ENCODE measurements at regions not wholly inside any gene's neighbourhood (a gene's known extent, or its start where the extent isn't known, plus 50 kb on each side); places are given as distances from the start of the nearest gene placed in this dataset.
"Not testable (repeated sequence)": the region's sequence is repeated elsewhere in the genome, so short reads cannot be mapped to it uniquely, and the experiment has no call there.

DNA sequence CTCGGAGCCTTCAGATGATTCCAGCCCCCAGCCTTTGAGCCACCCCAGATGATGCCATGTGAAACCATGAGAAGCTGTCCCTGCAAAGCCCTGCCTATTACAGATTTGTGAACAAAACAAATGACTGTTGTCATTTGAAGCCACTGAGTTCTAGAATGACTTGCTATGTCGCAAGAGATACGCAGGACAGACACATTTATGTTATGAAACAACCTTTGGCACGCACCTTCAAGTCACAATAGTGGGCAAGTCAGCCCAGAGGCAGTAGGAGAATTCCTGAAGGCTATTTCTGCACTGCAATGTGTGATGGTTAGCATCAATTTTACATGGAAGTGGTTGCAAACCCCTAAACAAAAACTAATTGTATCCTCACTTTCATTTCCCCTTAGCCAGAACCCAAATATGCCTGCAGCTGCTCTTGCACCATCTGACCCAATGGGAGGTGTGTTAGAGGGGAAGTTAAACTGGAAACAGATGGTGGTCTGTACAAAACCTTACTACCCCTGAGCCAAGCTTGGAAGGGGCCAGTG is 174.4 kb upstream of the ATP6AP2 start:
- no peak for DNase-seq

DNA sequence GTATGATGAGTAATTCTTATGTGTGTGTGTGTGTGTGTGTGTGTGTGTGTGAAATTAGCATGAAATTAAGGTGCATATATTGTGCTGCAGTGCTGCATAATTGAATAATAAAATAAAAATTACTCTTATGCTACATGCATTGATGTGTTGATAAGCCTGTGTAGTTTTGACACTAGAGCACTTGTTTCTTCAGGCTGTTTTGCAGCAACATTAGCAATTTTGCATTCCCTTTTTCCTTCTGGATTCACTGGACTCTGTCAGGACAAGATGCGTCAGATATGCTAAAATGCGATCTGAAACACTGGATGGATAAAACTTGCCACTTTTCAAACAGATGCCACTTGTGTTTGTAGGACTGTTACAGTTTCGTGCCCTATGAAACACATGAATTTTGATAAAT is 175.4 kb upstream of the ATP6AP2 start:
- no peak for DNase-seq

DNA sequence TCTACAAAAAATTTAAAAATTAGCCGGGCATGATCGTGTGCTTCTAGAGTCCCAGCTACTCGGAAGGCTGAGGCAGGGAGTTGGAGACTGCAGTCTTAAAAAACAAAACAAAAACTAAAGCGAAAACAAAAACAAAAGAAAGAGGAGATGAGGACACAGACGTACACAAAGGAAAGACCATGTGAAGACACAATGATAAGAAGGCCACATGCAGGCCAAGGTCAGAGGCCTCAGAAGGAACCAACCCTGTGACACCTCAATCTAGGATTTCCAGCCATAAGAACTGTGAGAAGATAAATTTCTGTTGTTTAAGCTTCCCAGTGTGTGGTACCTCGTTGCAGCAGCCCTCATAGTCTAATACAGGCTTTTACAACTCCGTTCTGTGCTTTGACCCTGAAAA is 177.0 kb upstream of the ATP6AP2 start:
- DNase-seq: no peak

DNA sequence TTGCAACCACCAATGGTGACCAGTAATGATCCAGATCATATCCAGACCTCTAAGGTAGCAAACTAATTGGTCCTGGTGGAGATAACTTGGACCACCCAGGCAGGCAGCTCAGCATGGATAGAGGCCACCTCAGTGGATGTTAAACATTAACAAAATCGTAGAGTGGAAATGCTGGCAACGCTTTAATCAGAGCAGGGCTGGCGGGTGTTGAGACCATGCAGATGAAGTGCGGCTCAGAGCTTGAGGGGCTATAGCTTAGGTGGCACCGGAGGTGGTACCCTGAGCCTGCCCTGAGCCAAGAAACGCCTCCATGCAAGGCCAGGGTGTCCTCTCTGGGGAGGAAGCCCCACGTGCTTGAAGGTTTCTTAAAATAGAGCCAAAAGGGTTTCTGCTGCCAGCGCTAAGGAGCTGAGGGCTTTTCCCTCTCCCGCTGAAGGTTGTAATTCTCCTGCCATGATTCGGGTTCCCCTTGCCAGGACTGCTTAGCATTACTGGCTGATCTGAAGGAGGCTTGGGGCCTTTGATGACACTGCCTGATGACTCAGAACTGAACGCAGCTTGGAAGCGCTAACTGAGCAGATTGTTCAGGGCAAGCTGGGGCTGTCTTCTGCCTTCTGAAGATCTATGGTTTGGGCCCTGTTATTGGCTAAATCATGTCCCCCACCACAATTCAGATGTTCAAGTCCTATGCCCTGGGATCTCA is 177.8 kb upstream of the ATP6AP2 start:
- no peak for DNase-seq

DNA sequence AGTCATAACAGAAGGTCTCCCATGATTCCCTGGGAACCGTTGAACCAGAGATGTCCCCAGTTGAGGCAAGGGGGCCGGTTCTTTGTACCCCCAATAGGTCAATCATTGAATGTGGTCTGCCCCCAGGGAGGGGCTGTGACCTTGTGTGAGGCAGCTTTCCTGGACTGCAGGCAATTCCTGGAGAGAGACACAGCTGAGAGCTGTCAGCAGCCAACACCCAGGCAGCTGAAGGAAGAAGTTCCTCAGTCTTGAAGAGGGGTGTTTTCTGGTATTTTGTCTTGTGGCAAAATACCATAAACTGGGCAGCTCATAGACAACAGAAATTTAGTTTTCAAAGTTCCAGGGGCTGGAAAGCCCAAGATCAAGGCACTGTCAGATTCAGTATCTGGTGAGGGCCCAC is 185.7 kb upstream of the ATP6AP2 start:
- no peak for DNase-seq

DNA sequence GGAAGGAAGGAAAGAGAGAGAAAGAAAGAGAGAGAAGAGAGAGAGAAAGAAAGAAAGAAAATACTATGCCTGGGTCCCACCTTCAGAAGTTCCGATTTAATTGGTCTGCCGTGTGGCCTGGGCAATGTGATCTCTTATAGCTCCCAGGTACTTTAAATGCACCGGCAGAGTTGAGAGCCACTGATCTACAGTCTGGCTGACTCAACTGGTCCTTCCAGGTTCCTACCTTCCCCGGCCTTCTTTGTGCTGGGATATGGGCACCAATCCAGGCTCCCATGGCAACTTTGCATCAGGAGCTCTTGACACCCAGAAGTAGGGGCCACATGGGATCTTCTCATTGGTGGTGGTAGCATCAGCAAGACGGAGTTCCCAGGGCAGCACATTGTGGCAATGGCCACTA is 186.5 kb upstream of the ATP6AP2 start:
- DNase-seq: no peak

DNA sequence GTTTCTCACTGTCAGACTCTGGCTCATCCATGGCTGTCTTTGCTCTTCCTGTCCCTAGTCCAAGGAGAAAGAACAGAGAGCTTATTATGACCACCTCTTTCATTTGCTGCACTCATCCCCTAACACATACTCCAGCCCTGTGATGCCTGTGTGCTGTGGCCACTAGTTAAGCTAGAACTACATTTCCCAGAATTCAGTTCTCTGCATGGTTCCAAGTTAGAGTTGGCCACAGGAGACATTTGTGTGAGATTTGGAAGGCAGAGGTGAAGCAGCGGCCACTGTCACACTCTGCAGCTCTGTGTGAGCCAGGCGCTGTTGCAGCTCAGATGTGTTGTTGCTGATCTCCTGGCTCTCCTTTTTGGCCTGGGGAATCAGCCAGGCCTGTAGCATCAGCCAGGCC is 188.2 kb upstream of the ATP6AP2 start:
- DNase-seq: no peak

DNA sequence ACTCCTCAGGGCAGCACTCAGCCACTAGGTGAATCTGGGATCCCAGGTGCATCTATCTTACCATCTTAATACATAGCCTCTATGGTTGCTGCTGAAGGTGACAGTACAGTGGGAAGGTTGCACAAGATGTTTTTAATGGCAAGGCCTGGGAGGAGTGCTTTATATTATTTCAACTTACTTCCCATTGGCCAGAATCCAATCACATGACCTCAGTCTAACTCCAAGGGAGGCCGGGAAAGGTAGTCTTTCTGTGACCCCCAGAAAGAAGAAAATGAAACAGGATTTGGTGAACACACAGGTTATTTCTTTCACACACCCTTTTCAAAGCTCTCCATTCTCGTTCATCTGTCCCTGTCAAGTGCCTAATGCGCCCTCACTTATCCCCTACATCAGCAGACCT is 189.1 kb upstream of the ATP6AP2 start:
- DNase-seq: no peak

DNA sequence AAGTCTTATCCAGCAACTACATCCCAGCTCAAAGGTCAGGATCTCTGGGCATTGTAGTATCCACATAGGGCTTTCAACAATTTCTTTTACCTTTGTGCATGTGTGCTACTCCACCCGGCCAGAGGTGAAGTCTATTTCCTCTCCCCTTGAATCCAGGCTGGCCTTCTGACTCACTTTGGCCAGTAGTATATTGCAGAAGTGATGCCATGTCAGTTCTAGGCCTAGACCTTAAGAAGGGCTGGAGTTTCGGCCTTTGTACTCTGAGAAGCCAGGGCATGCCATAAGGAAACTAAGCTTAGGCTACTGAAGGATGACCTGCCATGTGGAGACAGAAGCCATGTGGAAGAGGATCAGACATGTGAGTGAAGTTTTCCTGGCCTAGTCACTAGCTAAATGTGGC is 191.2 kb upstream of the ATP6AP2 start:
- DNase-seq: no peak

DNA sequence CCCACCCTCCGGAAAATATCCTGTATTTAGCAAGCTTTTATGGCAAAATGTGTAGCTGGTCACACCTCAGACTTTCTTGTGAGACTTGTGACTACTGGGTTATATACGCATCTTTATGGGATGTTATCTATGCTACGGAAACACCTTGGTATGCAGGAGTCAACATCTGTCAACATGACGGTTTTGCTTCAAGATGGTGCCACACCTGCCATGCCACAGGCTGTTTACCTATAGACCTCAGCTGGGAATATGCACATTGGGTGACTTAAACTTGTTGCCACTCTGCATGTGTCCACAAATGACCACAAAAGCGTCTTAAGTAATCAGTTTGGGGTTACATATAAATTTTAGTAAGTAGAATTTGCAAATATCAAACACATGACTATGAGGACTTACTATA is 192.3 kb upstream of the ATP6AP2 start:
- DNase-seq: no peak

DNA sequence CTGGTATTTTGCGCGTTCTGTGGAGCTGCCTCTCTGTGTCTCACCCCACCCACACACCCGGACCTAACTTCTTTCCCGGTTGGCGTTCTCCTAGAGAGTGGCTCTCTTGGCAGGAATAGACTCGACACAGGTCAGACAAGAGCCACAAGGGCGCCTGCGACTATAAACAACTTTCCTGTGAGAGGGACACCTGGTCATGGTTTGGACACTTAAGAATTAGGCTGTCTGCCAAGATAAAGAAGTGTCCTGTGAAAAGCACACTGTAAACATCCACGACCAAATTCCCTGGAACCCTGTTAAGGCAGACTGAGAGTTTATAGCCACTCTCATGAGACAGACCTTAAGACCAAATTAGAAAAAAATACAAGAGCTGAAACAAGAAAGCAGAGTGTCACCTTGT is 192.9 kb upstream of the ATP6AP2 start:
- DNase-seq: peak; percentile 68

DNA sequence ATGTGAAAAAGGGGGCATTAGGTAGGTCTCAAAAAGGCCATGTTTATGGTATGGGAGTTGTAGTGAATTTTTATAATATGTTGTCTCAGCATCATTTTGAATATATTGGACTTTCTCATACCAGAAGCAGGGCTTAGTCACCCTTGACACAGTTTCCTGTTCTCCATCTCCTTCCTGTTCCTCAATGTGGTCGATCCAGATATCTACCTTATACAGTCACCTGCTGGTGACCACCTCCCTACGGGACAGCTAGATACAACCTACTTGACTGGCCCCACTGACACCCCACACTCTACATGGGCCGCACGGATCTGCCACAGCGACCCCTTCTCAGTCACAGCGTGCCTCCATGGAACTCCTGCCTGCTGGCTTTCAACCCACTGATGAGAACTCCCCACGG is 193.5 kb upstream of the ATP6AP2 start:
- not testable (repeated sequence) for DNase-seq

DNA sequence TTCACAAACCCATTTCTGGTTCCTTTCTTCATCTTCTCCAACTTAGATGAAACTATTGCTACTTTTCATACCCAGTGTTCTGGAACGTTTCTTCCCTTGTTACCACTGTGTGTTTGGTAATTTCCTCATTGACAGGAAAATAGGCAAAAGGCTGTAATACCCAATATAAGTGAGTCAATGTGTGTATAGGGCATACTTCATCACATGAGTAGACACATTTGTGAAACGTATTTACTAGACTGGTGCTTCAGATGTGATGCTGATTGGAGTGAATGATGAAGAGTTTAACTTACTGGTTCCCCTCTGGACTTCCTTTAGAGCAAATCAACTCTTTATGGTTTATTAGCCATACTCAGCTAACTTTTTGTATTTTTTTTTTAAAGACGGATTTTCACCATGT is 195.1 kb upstream of the ATP6AP2 start:
- DNase-seq: no peak

DNA sequence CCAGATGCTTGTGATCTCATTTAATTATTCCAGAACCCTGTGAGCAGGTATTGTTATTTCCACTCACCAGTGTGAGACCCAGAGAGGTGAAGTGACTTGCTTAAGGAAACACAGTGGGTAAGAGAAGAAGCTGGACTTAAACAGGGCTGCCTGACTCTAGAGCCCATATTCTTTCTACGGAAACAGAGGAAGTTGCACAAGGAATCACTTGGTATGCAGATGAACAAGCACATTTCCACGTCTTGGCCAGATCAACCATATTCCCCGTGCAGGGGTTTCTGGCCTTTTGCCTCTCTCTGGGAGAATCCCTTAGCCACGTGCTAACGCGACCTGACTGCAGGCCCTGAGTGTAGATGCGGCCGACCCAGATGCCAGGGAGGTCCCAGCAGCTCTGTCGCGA is 195.5 kb upstream of the ATP6AP2 start:
- DNase-seq: no peak

DNA sequence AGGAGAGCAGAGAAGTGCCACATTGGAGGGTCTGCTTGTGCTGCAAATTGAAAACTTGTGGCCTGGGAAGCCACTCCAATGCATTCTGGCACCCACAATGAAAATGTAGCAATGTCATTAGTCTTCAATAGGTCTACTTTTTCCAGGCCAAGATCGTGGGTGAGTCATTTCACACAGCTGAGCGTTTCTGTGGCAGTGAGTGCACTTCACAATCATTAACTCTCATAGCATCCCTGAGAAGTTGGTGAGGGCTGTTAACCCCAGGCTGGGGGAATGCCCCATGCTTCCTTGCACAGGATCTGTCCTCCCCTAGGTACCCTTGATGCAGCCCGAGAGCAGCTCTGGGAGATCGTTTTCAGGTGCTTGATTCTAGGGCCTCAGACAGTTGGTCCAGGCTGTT is 196.8 kb upstream of the ATP6AP2 start:
- DNase-seq: no peak

DNA sequence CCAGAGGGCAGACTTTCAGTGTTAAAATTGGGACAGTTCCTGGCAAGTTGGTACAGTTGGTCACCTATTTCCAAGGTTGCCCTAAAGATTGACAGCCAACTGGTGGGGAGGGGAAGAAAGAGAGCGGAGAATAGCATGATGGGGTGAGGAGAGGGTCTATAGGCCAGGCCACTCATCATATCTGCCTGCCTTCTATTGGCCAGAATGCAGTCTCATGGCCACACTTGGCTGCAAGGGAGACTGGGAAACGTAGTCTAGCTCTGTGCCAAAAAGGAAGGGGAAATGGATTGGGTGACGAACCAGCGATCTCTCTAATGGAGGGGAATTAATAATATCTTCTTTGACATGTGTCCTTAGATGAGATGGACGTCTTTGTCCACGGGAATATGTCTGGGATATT is 197.4 kb upstream of the ATP6AP2 start:
- no peak for DNase-seq

DNA sequence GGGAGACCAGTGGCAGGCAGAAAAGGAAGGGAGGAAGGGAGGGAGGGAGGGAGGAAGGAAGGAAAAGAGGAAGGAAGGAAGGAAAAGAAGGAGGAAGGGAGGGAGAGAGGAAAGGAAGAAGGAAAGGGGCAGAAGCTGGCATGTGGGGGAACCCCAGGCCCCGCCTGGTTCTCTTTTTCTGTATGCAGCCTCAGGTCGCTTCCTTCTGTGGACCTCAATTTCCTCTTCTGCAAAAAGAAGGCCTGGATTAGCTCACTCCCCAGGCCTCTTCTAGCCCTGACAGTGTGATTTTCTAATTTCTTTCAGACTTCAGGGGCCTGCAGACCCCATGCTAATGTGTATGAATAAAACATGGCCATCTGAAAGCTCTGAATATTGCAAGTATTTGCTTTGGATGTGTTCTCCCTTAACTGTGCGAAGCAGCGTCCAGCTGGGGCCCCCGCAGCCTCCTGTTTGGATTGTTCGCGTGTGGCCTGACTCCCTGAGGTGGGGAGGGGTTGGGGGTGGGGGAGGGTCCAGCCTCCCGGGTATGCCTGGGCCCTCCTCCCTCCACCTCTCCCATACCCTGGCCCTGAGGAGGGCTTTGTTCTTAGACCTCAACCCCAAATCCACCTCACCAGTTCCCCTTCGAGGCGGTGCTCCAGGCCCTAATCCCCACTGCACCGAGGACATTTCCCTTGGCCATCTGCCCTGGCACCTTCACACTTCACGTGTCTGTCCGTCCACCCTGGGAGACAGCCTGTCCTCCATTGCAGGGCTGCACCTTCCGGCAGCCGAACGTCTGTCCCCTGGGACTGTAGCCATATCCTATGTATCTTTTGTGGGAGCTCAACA is 199.9 kb upstream of the ATP6AP2 start:
- DNase-seq: no peak

DNA sequence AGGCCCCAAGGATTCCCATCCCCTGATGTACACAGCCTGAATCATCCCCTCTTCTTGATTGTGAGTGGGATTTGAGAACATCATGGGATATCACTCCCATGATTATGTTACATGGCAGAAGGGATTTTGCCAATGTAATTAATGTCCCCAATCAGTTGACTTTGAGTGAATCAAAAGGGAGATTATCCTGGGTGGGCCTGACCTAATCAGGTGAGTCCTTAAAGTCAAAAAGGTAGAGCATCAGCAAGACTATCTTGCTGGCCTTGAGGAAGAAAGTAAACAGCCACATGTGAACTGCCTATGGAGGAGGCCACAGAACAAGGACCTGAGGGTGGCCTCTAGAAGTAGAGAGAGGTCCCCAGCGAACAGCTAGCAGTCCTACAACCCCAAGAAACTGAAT is 203.1 kb upstream of the ATP6AP2 start:
- no peak for DNase-seq

DNA sequence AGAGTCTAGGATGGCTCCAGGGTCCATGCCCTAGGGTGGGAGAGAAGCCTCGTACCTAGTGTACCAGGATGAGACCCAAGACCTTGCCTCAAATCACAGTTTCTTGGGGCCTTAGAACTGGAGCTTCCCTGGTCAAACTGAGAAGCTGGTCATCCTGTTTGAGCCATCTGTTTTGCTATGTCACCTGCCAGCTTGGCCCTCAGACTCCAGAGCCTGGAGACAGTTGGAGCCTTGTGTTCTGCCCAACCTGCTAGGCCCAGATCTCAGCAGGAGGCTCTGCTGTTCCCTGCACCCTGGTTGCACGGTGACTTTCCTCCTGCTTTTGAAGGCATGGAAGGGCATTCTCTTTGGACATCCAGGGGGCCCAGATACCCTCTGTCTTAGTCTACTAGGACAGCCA is 206.3 kb upstream of the ATP6AP2 start:
- no peak for DNase-seq

DNA sequence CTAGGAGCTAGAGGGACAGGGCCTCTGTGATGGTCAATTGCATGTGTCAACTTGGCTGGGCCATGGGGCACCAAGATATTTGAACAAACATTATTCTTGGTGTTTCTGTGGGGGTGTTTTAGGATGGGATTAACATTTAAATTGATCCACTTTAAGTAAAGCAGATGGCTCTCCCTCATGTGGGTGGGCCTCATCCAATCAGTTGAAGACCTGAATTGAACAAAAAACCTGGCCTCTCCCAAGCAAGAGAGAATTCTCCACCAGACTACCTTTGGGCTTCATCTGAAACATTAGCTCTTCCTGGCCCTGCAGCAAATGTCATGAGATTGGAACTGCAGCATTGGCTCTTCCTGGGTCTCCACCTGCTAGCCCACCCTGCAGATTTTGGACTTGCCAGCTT is 207.1 kb upstream of the ATP6AP2 start:
- no peak for DNase-seq

DNA sequence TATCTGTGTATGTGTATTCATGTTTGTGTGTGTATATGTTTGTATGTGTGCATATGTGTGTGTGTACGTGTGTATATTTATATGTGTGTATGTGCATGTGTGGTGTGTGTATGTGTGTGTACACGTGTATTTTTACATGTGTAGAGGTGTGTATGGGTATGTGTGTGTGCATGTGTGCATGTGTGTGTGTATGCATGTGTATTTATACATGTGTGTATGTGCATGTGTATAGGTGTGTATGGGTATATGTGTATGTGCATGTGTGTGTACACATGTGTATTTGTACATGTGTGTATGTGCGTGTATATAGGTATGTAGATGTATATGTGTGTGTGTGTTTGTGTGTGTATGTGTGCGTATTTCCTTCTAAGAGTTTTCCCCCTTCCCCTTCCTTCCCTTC is 207.7 kb upstream of the ATP6AP2 start:
- no peak for DNase-seq

DNA sequence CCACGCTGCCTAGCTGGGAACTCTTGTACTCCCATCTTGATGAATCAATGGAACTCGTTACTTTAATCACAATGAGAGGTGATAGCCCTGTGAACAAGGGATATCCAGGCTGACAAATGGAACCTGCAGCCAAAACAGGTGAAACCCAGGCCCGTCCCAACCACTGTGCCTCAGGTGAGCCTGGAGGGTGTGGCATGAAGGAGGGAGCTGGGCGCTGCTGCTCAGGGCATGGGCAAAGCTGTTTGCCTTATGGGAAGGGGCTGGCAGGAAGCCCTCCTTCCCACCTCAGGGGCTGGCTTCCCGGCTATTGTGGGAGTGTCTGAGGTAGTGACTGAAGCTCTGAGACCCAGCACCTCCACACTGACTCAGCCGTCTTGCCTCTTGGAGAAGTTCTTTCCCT is 209.4 kb upstream of the ATP6AP2 start:
- no peak for DNase-seq

DNA sequence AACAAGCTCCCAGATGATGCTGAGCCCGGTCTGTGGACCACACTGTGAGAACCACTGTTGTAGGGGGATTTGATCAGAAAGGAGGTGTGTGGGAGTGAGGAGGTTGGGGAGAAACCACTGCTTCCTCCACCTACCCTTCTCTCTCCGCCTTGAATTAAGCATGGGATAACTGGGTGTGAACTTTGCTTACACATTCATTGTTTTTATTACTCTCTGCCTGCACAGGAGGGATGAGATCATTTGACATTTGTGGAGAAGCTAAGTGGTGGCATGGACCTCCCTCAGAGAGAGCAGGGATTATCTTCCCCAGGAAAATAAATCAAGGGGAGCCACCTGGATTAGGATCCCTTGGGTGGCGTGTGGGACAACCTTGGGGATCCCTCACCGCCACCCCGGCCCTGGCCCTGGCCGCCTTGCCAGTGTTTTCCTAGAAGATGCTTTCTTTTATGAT is 212.1 kb upstream of the ATP6AP2 start:
- DNase-seq: no peak

DNA sequence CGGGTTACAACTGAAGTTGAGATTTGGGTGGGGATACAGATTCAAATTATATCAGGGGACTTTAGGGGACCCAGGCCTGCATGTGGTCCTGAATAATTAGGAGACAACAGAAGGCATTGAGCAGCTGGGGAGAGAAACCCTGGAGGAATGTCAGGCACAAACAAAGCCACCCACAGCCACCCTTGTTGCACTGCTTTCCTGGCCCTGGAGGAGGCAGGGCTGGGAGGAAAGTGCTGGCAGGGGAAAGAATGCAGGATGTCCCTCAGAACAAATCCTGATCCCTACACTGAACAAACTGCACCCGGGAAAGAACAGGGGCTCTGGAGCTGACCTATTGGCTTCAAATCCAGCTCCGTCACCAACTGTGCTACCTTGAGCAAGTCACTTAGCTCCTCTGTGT is 214.1 kb upstream of the ATP6AP2 start:
- no peak for DNase-seq

Measured in NCI-H2029 treated with DMSO at 0.1 percent for 48 hours (cell line).